Sigmoid colon (tissue), 6 donors: ENCODE measurements at regions not wholly inside any gene's neighbourhood (a gene's known extent, or its start where the extent isn't known, plus 50 kb on each side); places are given as distances from the start of the nearest gene placed in this dataset.

Experiments
- DNase-seq: peaks from one replicate; pipeline ENCODE4 v3.0.0-alpha.2; 2019
- H3K27ac ChIP-seq, 4 donors: fragments of 200-600 bp; sonication (generic); one replicate each; pipeline ENCODE4 v1.5.1; 2016 to 2019; ENCODE audit warnings: mild to moderate bottlenecking in 1 of 4
- H3K27me3 ChIP-seq, 3 donors: fragments of 200-600 bp; sonication (generic); one replicate each; pipeline ENCODE4 v1.5.1; 2019; ENCODE audit warnings: mild to moderate bottlenecking in 1 of 3
- H3K36me3 ChIP-seq, 4 donors: fragments of 200-600 bp; sonication (generic); one replicate each; pipeline ENCODE4 v1.5.1; 2016 to 2019
- H3K4me1 ChIP-seq, 4 donors: fragments of 200-600 bp; sonication (generic); one replicate each; pipeline ENCODE4 v1.5.1; 2017 to 2019
- H3K4me3 ChIP-seq, 4 donors: fragments of 200-600 bp; sonication (generic); one replicate each; pipeline ENCODE4 v1.5.1; 2017 to 2019; ENCODE audit warnings: mild to moderate bottlenecking in 2 of 4, moderate library complexity in 1 of 4
- H3K9me3 ChIP-seq, 4 donors: fragments of 200-600 bp in 3 of 4; sonication (generic) in 3 of 4; one replicate each; pipeline versions ENCODE4 v1.5.1 to v1.6.1; 2013 to 2019
- CTCF ChIP-seq, 4 experiments: fragments of 450-650 bp in 3 of 4; fragments of 200-600 bp in 1 of 4; IDR thresholded peaks; one replicate each; pipeline ENCODE4 v1.5.1; 2016 to 2019; ENCODE audit warnings: antibody characterized with exemption in 4 of 4, mild to moderate bottlenecking in 3 of 4, moderate library complexity in 2 of 4
- EP300 ChIP-seq, 4 donors: sonication (generic); formaldehyde crosslinking; IDR thresholded peaks; one replicate each; pipeline ENCODE4 v1.6.1; 2017; ENCODE audit warnings: antibody characterized with exemption in 4 of 4
- POLR2A ChIP-seq, 2 donors: fragments of 450-650 bp; IDR thresholded peaks; one replicate each; pipeline ENCODE4 v1.6.1; 2016; ENCODE audit warnings: antibody characterized with exemption in 2 of 2, mild to moderate bottlenecking in 2 of 2, moderate library complexity in 2 of 2
- POLR2AphosphoS5 ChIP-seq, 4 donors: sonication (generic); formaldehyde crosslinking; IDR thresholded peaks; one replicate each; pipeline ENCODE4 v1.6.1; 2017; ENCODE audit warnings: antibody characterized with exemption in 4 of 4
- WGBS, 2 donors: extraction: QIAGEN DNeasy Blood & Tissue Kit; methylation state at CpG; one replicate each; pipeline ENCODE4 v1.1.7; 2013; 5-methylcytosine and 5-hydroxymethylcytosine counted together
- intact Hi-C: fragments of 100-400 bp; cut with DNase I; formaldehyde crosslinking; loops from one replicate; pipeline ENCODE4 v1.15.1; 2023
- donor health status: healthy with polysubstance abuse.
- donor health status: healthy.

- Histone ChIP-seq H3K27me3 (no peaks in the 10 kb centered on the region), H3K4me1 (peaks cover 0 to 14% (median 8%) of the 10 kb centered on the region in 4 donors), H3K27ac (no peak overlapping the region), H3K4me3 (no peak overlapping the region), H3K9me3 (no peaks in the 10 kb centered on the region), H3K36me3 (no peaks in the 10 kb centered on the region)
- 84 to 91% methylated on average over 2 of the region's 2 CpGs for WGBS, 2 donors
- no peak for TF ChIP-seq CTCF (IDR thresholded peaks at IDR 0.05)
- TF ChIP-seq POLR2AphosphoS5 (IDR thresholded peaks at IDR 0.05) = no peak
- TF ChIP-seq POLR2A (IDR thresholded peaks at IDR 0.05) = no peak
- no peak for TF ChIP-seq EP300 (IDR thresholded peaks at IDR 0.05)
- intact Hi-C loops = no loop called here
- DNase-seq = no peak
Observed at GRCh38 chr3:153242896-153243295, 80.9 kb downstream of the RAP2B start.

- intact Hi-C loops = no loop called here
- Histone ChIP-seq H3K27ac (no peak overlapping the region), H3K36me3 (no peaks in the 10 kb centered on the region), H3K27me3 (no peaks in the 10 kb centered on the region), H3K4me1 (peaks cover 0 to 15% (median 11%) of the 10 kb centered on the region in 4 donors), H3K9me3 (no peaks in the 10 kb centered on the region), H3K4me3 (no peak overlapping the region)
- no peak for TF ChIP-seq CTCF (IDR thresholded peaks at IDR 0.05)
- TF ChIP-seq POLR2A (IDR thresholded peaks at IDR 0.05) = no peak
- 91 to 94% methylated on average over 3 of the region's 3 CpGs for WGBS, 2 donors
- DNase-seq = no peak
Observed at GRCh38 chr3:153244961-153245360, 82.9 kb downstream of the RAP2B start.

GRCh38 chr3:153245661-153246060 is 83.6 kb downstream of the RAP2B start:
- H3K9me3 ChIP-seq = no peaks in the 10 kb centered on the region
- no peak for TF ChIP-seq EP300 (IDR thresholded peaks at IDR 0.05)
- TF ChIP-seq POLR2AphosphoS5 (IDR thresholded peaks at IDR 0.05) = no peak
- TF ChIP-seq POLR2A (IDR thresholded peaks at IDR 0.05) = no peak
- TF ChIP-seq CTCF (IDR thresholded peaks at IDR 0.05) = no peak
- no peak overlapping the region for H3K4me3 ChIP-seq
- no peak overlapping the region for H3K27ac ChIP-seq
- H3K36me3 ChIP-seq = no peaks in the 10 kb centered on the region
- peaks cover 0 to 15% (median 11%) of the 10 kb centered on the region in 4 donors for H3K4me1 ChIP-seq
- 96% methylated on average over 2 of the region's 2 CpGs for WGBS, 2 donors
- H3K27me3 ChIP-seq = no peaks in the 10 kb centered on the region
- intact Hi-C loops = no loop called here
- no peak for DNase-seq

GRCh38 chr3:153246331-153246730 is 84.3 kb downstream of the RAP2B start:
- H3K27ac ChIP-seq = peak overlapping the region in 2 of 4 donors; percentile 52 to 64
- 0% methylated on average over 1 of the region's 1 CpG for WGBS, 2 donors

More at GRCh38 chr3:153246331-153246730, 84.3 kb downstream of the RAP2B start:
- H3K36me3 ChIP-seq = no peaks in the 10 kb centered on the region
- no peaks in the 10 kb centered on the region for H3K27me3 ChIP-seq
- intact Hi-C loops = no loop called here
- H3K9me3 ChIP-seq = no peaks in the 10 kb centered on the region
- H3K4me1 ChIP-seq = peaks cover 0 to 15% (median 11%) of the 10 kb centered on the region in 4 donors
- DNase-seq = no peak
- H3K4me3 ChIP-seq = no peak overlapping the region
- no peak for TF ChIP-seq EP300 (IDR thresholded peaks at IDR 0.05)
- TF ChIP-seq POLR2A (IDR thresholded peaks at IDR 0.05) = no peak
- TF ChIP-seq CTCF (IDR thresholded peaks at IDR 0.05) = no peak
- no peak for TF ChIP-seq POLR2AphosphoS5 (IDR thresholded peaks at IDR 0.05)
